Liver (tissue), 3 donors: ENCODE measurements at regions not wholly inside any gene's neighbourhood (a gene's known extent, or its start where the extent isn't known, plus 50 kb on each side); places are given as distances from the start of the nearest gene placed in this dataset.

ENCODE experiments used
- FOXA1 ChIP-seq: IDR thresholded peaks from 2 replicates; pipeline ENCODE4 v1.6.1; 2016; ENCODE audit warnings: antibody characterized with exemption
- NR2F2 ChIP-seq: IDR thresholded peaks from 2 replicates; pipeline ENCODE4 v1.6.1; 2016; ENCODE audit warnings: antibody characterized with exemption
- RAD21 ChIP-seq, 2 donors: IDR thresholded peaks; 2 replicates each; pipeline ENCODE4 v1.6.1; 2016; ENCODE audit warnings: antibody characterized with exemption in 2 of 2, mild to moderate bottlenecking in 2 of 2
- TF ChIP-seq, protein P1 (sequence below): fragments of 150-350 bp; IDR thresholded peaks from 2 replicates; pipeline ENCODE4 v1.5.1; 2017; ENCODE audit warnings: improper control_type of control experiment, low read depth, low read length; ENCODE audit not compliant: missing input control
- TF ChIP-seq, protein P2 (sequence below): IDR thresholded peaks from 2 replicates; pipeline ENCODE4 v1.6.1; 2016; ENCODE audit warnings: antibody characterized with exemption
- TF ChIP-seq, protein P3 (sequence below): IDR thresholded peaks from 2 replicates; pipeline ENCODE4 v1.6.1; 2016; ENCODE audit warnings: antibody characterized with exemption
- donor health status: healthy.
- donor health status: healthy.

DNA sequence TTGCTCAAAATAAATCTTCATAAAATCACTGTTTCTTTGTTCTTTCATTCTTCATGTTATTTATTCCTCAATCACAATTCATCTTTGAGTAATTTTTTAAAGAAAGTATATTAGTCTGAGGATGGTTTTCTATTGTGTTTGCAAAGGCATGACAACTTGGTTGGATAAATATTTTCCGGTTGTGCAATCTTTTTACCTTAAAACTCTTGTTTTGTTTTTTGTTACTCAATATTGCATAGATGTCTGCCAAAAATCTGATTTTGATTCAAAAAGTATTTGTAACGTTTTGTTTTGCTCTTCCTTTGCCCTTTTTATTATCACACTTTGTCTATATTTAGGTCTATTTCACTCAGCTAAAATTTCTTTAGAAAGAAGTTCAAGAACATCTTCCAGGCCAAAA is 86.2 kb upstream of the SYT1 start:
- TF ChIP-seq, protein P1, sequence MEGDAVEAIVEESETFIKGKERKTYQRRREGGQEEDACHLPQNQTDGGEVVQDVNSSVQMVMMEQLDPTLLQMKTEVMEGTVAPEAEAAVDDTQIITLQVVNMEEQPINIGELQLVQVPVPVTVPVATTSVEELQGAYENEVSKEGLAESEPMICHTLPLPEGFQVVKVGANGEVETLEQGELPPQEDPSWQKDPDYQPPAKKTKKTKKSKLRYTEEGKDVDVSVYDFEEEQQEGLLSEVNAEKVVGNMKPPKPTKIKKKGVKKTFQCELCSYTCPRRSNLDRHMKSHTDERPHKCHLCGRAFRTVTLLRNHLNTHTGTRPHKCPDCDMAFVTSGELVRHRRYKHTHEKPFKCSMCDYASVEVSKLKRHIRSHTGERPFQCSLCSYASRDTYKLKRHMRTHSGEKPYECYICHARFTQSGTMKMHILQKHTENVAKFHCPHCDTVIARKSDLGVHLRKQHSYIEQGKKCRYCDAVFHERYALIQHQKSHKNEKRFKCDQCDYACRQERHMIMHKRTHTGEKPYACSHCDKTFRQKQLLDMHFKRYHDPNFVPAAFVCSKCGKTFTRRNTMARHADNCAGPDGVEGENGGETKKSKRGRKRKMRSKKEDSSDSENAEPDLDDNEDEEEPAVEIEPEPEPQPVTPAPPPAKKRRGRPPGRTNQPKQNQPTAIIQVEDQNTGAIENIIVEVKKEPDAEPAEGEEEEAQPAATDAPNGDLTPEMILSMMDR, result no peak
- TF ChIP-seq, protein P2, sequence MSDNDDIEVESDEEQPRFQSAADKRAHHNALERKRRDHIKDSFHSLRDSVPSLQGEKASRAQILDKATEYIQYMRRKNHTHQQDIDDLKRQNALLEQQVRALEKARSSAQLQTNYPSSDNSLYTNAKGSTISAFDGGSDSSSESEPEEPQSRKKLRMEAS, result no peak
- TF ChIP-seq RAD21 (IDR thresholded peaks at IDR 0.05), result no peak
- no peak for TF ChIP-seq FOXA1
- no peak for TF ChIP-seq NR2F2
- TF ChIP-seq, protein P3, sequence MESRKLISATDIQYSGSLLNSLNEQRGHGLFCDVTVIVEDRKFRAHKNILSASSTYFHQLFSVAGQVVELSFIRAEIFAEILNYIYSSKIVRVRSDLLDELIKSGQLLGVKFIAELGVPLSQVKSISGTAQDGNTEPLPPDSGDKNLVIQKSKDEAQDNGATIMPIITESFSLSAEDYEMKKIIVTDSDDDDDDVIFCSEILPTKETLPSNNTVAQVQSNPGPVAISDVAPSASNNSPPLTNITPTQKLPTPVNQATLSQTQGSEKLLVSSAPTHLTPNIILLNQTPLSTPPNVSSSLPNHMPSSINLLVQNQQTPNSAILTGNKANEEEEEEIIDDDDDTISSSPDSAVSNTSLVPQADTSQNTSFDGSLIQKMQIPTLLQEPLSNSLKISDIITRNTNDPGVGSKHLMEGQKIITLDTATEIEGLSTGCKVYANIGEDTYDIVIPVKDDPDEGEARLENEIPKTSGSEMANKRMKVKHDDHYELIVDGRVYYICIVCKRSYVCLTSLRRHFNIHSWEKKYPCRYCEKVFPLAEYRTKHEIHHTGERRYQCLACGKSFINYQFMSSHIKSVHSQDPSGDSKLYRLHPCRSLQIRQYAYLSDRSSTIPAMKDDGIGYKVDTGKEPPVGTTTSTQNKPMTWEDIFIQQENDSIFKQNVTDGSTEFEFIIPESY, result no peak
